ENCODE measurements at regions not wholly inside any gene's neighbourhood (a gene's known extent, or its start where the extent isn't known, plus 50 kb on each side); places are given as distances from the start of the nearest gene placed in this dataset.

- TF ChIP-seq CTCF (IDR thresholded peaks at IDR 0.05; ENCODE audit: borderline replicate concordance, extremely low read depth, low read length, poor library complexity, severe bottlenecking) (no peak), EZH2 (IDR thresholded peaks at IDR 0.05; ENCODE audit: borderline replicate concordance, low read depth, low read length, severe bottlenecking) (no peak)
These were observed 216.3 kb upstream of the KLHL1 start for GRCh38 chr13:70324519-70324918.

Data from DND-41 (cell line).